Psoas muscle (tissue), 7 donors: ENCODE measurements at regions not wholly inside any gene's neighbourhood (a gene's known extent, or its start where the extent isn't known, plus 50 kb on each side); places are given as distances from the start of the nearest gene placed in this dataset.

Source experiments
- ATAC-seq, 4 donors: fragments of 200-7000 bp; cut with Tn5 transposase; one replicate each; pipeline ENCODE4 v1.9.1; 2020; ENCODE audit warnings: moderate library complexity in 3 of 4, mild to moderate bottlenecking in 2 of 4
- DNase-seq, 2 donors: peaks; one replicate each; pipeline ENCODE4 v3.0.0-alpha.2; 2020
- H3K27ac ChIP-seq: fragments of 200-600 bp; one replicate; pipeline ENCODE4 v1.8.0; 2022
- H3K27me3 ChIP-seq, 3 donors: fragments of 200-600 bp in 1 of 3; one replicate each; pipeline versions ENCODE4 v1.6.1 to v1.8.0; 2013 to 2022; ENCODE audit warnings: low read length in 2 of 3, mild to moderate bottlenecking in 2 of 3, moderate library complexity in 1 of 3; ENCODE audit not compliant: insufficient read depth in 3 of 3
- H3K36me3 ChIP-seq, 2 donors: fragments of 200-600 bp in 1 of 2; one replicate each; pipeline versions ENCODE4 v1.6.1 to v1.8.0; 2013 to 2022; ENCODE audit warnings: low read depth in 1 of 2, mild to moderate bottlenecking in 1 of 2, moderate library complexity in 1 of 2; ENCODE audit not compliant: insufficient read depth in 1 of 2
- H3K4me1 ChIP-seq: fragments of 200-600 bp; one replicate; pipeline ENCODE4 v1.8.0; 2022
- H3K4me3 ChIP-seq: fragments of 200-600 bp; one replicate; pipeline ENCODE4 v1.8.0; 2022; ENCODE audit warnings: mild to moderate bottlenecking
- H3K9me3 ChIP-seq: fragments of 200-600 bp; one replicate; pipeline ENCODE4 v1.8.0; 2022
- WGBS, 3 donors: extraction: QIAGEN DNeasy Blood & Tissue Kit; methylation state at CpG; one replicate each; pipeline versions ENCODE4 v1.1.6 to v1.1.7; 2013; 5-methylcytosine and 5-hydroxymethylcytosine counted together
- intact Hi-C, 2 donors: fragments of 100-400 bp; cut with DNase I; formaldehyde crosslinking; loops; one replicate each; pipeline versions ENCODE4 v1.11.0 to v1.14.2; 2022
- TF ChIP-seq, protein P1 (sequence below): fragments of 200-600 bp; IDR thresholded peaks from one replicate; pipeline ENCODE4 v1.8.0; 2022; ENCODE audit warnings: antibody characterized with exemption
- donor health status: healthy with polysubstance abuse.
- donor health status: DM: no; HTN: no; CAD: no; lungs with moderate emphysema.
- donor health status: Bipolar disorder and iron deficiency.
- donor health status: healthy.
- donor health status: DM: yes; HTN: yes; CAD: no.
- donor health status: DM: no; HTN: no; CAD: no.
- donor health status: DM: yes; HTN: yes; CAD: no.

DNA sequence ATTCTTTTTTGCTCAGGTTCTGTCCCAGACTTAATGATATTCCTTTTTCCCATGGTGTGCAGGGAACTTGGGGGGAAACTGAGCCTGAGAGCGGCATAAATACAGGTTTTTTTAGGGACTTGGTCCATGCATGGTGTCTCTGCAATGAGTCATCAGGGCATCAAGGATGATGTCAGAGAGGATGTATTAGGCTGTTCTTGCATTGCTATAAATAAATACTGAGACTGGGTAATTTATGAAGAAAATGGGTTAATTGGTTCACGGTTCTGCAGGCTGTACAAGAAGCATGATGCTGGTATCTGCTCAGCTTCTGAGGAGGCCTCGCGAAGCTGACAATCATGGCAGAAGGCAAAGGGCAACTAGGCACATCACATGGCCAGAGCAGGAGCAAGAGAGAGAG, 185.4 kb downstream of the RAB11FIP2 start:
- no peaks in the 10 kb centered on the region for H3K4me1 ChIP-seq
- H3K27me3 ChIP-seq, result no peaks in the 10 kb centered on the region
- WGBS, 3 donors, result 91 to 95% (median 91%) methylated on average over 4 of the region's 4 CpGs
- H3K36me3 ChIP-seq, result no peaks in the 10 kb centered on the region
- intact Hi-C loops, result no loop called here
- H3K27ac ChIP-seq, result no peak overlapping the region
- H3K4me3 ChIP-seq, result no peak overlapping the region
- ATAC-seq (no peak), DNase-seq (no peak)
- TF ChIP-seq, protein P1, sequence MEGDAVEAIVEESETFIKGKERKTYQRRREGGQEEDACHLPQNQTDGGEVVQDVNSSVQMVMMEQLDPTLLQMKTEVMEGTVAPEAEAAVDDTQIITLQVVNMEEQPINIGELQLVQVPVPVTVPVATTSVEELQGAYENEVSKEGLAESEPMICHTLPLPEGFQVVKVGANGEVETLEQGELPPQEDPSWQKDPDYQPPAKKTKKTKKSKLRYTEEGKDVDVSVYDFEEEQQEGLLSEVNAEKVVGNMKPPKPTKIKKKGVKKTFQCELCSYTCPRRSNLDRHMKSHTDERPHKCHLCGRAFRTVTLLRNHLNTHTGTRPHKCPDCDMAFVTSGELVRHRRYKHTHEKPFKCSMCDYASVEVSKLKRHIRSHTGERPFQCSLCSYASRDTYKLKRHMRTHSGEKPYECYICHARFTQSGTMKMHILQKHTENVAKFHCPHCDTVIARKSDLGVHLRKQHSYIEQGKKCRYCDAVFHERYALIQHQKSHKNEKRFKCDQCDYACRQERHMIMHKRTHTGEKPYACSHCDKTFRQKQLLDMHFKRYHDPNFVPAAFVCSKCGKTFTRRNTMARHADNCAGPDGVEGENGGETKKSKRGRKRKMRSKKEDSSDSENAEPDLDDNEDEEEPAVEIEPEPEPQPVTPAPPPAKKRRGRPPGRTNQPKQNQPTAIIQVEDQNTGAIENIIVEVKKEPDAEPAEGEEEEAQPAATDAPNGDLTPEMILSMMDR, result no peak
- no peaks in the 10 kb centered on the region for H3K9me3 ChIP-seq

DNA sequence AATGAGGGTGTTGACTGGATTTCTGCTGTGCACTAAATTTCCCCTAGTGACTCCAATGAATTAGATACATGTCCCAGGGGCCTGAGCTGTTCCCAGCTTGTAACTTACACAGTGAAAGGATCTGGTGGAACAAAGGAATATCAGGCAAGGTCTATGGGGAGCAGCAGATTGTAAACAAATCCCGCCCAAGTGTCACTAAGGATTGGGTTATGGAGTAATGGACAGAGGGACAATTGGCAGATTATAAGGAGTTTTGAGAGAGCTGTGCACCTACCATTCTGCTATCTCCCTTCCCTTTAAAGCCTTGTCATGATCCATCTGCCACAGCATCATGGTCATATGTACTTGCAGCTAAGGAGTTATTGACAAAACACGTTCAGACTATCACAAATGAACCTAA, 183.0 kb downstream of the RAB11FIP2 start:
- DNase-seq, result no peak
- no peaks in the 10 kb centered on the region for H3K9me3 ChIP-seq
- 66 to 78% (median 73%) methylated on average over 2 of the region's 2 CpGs for WGBS, 3 donors
- intact Hi-C loops, result no loop called here
- ATAC-seq, result no peak
- no peaks in the 10 kb centered on the region for H3K4me1 ChIP-seq
- TF ChIP-seq, protein P1, result no peak
- no peaks in the 10 kb centered on the region for H3K36me3 ChIP-seq
- H3K27me3 ChIP-seq, result no peaks in the 10 kb centered on the region
- no peak overlapping the region for H3K27ac ChIP-seq
- no peak overlapping the region for H3K4me3 ChIP-seq

DNA sequence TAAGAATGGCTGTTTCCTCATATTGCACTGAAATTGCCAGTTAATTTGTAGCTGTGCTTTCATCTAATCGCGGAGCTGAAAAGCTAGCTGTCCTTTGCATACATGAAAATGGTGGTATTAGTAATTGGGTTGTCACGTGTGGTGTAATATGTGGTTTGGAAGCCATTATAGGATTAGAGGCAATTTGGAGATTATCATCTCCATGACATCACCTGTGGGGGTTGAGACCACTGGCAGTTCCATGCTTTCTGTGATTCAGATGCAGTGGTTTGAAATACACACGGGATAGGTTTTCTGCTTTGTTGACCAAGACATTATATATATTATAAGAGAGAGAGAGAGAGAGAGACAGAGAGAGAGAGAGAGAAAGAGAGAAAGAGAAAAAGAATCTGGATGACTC, 180.8 kb downstream of the RAB11FIP2 start:
- no peaks in the 10 kb centered on the region for H3K9me3 ChIP-seq
- TF ChIP-seq, protein P1, result no peak
- H3K4me3 ChIP-seq, result no peak overlapping the region
- 80 to 84% (median 81%) methylated on average over 4 of the region's 4 CpGs for WGBS, 3 donors
- H3K4me1 ChIP-seq, result no peaks in the 10 kb centered on the region
- ATAC-seq, result no peak
- no peak overlapping the region for H3K27ac ChIP-seq
- intact Hi-C loops, result no loop called here
- no peaks in the 10 kb centered on the region for H3K27me3 ChIP-seq
- H3K36me3 ChIP-seq, result no peaks in the 10 kb centered on the region
- DNase-seq, result no peak

DNA sequence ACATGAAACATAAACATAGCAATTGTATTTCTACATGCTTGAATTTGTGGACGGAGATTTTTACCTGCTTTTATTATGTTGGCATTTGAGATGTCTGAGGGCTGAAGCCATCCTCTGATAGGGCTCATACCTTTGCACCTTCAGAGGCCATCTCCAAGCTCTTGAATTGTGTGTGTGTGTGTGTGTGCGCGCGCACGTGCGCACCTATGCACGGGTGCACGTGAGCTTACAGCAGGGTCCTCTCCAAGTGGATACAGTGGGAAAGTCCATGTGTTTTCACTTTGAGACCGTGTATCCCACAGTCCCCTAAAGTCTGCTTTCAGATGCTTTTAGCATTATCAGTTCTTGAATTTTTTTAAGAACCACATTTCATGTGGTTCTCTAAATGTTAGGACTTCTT, 178.6 kb downstream of the RAB11FIP2 start:
- H3K27me3 ChIP-seq, result no peaks in the 10 kb centered on the region
- intact Hi-C loops, result no loop called here
- TF ChIP-seq, protein P1, result no peak

DNA sequence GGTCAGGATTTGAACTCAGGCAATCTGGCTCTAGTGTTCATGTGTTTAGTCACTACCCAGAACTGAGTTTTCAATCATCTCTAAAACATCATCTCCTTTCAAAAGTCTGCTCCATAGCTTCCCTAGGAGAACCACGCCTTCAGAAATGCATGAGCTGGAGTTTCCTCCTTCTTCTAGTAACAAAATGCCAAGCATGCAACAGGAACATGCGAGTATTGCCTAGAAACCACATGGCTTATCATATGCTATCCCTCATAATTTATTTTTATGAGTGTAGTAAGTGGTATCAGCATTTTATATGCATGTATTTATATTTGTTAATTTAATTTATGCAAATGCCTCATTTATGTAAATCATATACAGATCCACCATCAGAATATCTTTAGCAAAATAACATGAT, 170.9 kb downstream of the RAB11FIP2 start:
- H3K36me3 ChIP-seq, result no peaks in the 10 kb centered on the region
- DNase-seq (no peak), ATAC-seq (no peak)
- WGBS, 3 donors, result 74 to 86% (median 76%) methylated on average over 2 of the region's 2 CpGs
- intact Hi-C loops, result no loop called here
- TF ChIP-seq, protein P1, result no peak
- no peaks in the 10 kb centered on the region for H3K4me1 ChIP-seq
- no peak overlapping the region for H3K27ac ChIP-seq
- H3K27me3 ChIP-seq, result no peaks in the 10 kb centered on the region
- H3K4me3 ChIP-seq, result no peak overlapping the region
- H3K9me3 ChIP-seq, result no peaks in the 10 kb centered on the region

More for the DNA sequence above, 178.6 kb downstream of the RAB11FIP2 start:
- ATAC-seq (no peak), DNase-seq (no peak)
- H3K9me3 ChIP-seq, result no peaks in the 10 kb centered on the region
- whole genome bisulfite sequencing, 3 donors, result 79 to 83% (median 81%) methylated on average over 9 of the region's 9 CpGs
- H3K4me3 ChIP-seq, result no peak overlapping the region
- H3K4me1 ChIP-seq, result no peaks in the 10 kb centered on the region
- no peak overlapping the region for H3K27ac ChIP-seq
- H3K36me3 ChIP-seq, result no peaks in the 10 kb centered on the region
